HG02623 (cell line): ENCODE measurements at regions not wholly inside any gene's neighbourhood (a gene's known extent, or its start where the extent isn't known, plus 50 kb on each side); places are given as distances from the start of the nearest gene placed in this dataset.

Experiments
- ATAC-seq: cut with Tn5 transposase; IDR thresholded peaks from one replicate; pipeline ENCODE4 v1.9.1; 2021; ENCODE audit warnings: moderate library complexity; ENCODE audit not compliant: unreplicated experiment

GRCh38 chr3:25036633-25037032 is 391.4 kb upstream of the RARB start:
- ATAC-seq = no peak

- ATAC-seq = no peak
Measured at GRCh38 chr3:25037049-25037547, 391.0 kb upstream of the RARB start.

- no peak for ATAC-seq
Measured at GRCh38 chr3:25038271-25038670, 389.8 kb upstream of the RARB start.

GRCh38 chr3:25038922-25039321 is 389.1 kb upstream of the RARB start:
- peak; percentile 57 for ATAC-seq

- ATAC-seq = no peak
Measured at GRCh38 chr3:25040748-25041147, 387.3 kb upstream of the RARB start.

GRCh38 chr3:25041871-25042584 is 386.0 kb upstream of the RARB start:
- ATAC-seq = no peak

- no peak for ATAC-seq
Measured at GRCh38 chr3:25043177-25043576, 384.9 kb upstream of the RARB start.

- no peak for ATAC-seq
Measured at GRCh38 chr3:25043749-25044148, 384.3 kb upstream of the RARB start.

GRCh38 chr3:25044762-25045710 is 383.0 kb upstream of the RARB start:
- ATAC-seq = no peak

GRCh38 chr3:25046911-25047771 is 380.9 kb upstream of the RARB start:
- no peak for ATAC-seq

- ATAC-seq = no peak
Measured at GRCh38 chr3:25049304-25049703, 378.8 kb upstream of the RARB start.

GRCh38 chr3:25053360-25053759 is 374.7 kb upstream of the RARB start:
- ATAC-seq = no peak

- ATAC-seq = no peak
Measured at GRCh38 chr3:25056036-25056755, 371.9 kb upstream of the RARB start.

- no peak for ATAC-seq
Measured at GRCh38 chr3:25056803-25057351, 371.2 kb upstream of the RARB start.

- ATAC-seq = no peak
Measured at GRCh38 chr3:25057379-25057778, 370.7 kb upstream of the RARB start.

- ATAC-seq = no peak
Measured at GRCh38 chr3:25064681-25065080, 363.4 kb upstream of the RARB start.

- ATAC-seq = no peak
Measured at GRCh38 chr3:25069970-25070369, 358.1 kb upstream of the RARB start.

- ATAC-seq = no peak
Measured at GRCh38 chr3:25071846-25072245, 356.2 kb upstream of the RARB start.

GRCh38 chr3:25073423-25073822 is 354.6 kb upstream of the RARB start:
- no peak for ATAC-seq

- no peak for ATAC-seq
Measured at GRCh38 chr3:25074149-25074548, 353.9 kb upstream of the RARB start.
